H9 (cell line): ENCODE measurements at regions not wholly inside any gene's neighbourhood (a gene's known extent, or its start where the extent isn't known, plus 50 kb on each side); places are given as distances from the start of the nearest gene placed in this dataset.

Experiments
- DNase-seq: peaks from one replicate; pipeline ENCODE4 v3.0.0-alpha.2; 2017
- H2AFZ ChIP-seq: one replicate; pipeline ENCODE4 v1.6.1; 2013; ENCODE audit warnings: mild to moderate bottlenecking, low read length, control low read depth, moderate library complexity
- H2AK5ac ChIP-seq: 2 replicates; pipeline ENCODE4 v1.6.1; 2013; ENCODE audit warnings: low read length, control low read depth, mixed read lengths; ENCODE audit not compliant: insufficient read length
- H2BK120ac ChIP-seq: one replicate; pipeline ENCODE4 v1.6.1; 2013; ENCODE audit warnings: low read depth, mild to moderate bottlenecking, low read length, control low read depth, inconsistent platforms; ENCODE audit not compliant: poor library complexity, severe bottlenecking
- H2BK12ac ChIP-seq: 2 replicates; pipeline ENCODE4 v1.6.1; 2013; ENCODE audit warnings: low read length, control low read depth, mixed read lengths, low read depth; ENCODE audit not compliant: insufficient read length
- H2BK15ac ChIP-seq: 2 replicates; pipeline ENCODE4 v1.6.1; 2013; ENCODE audit warnings: low read depth, low read length, control low read depth
- H2BK20ac ChIP-seq: one replicate; pipeline ENCODE4 v1.6.1; 2013; ENCODE audit warnings: low read depth, mild to moderate bottlenecking, low read length, control low read depth, inconsistent platforms; ENCODE audit not compliant: poor library complexity, severe bottlenecking
- H2BK5ac ChIP-seq: 2 replicates; pipeline ENCODE4 v1.6.1; 2013; ENCODE audit warnings: low read length, control low read depth, mixed read lengths; ENCODE audit not compliant: insufficient read length
- H3K14ac ChIP-seq: 2 replicates; pipeline ENCODE4 v1.6.1; 2013; ENCODE audit warnings: low read length, control low read depth; ENCODE audit not compliant: insufficient read depth
- H3K18ac ChIP-seq: 2 replicates; pipeline ENCODE4 v1.6.1; 2013; ENCODE audit warnings: low read depth, mild to moderate bottlenecking, mixed read lengths, low read length, control low read depth; ENCODE audit not compliant: insufficient read length
- H3K23ac ChIP-seq: 2 replicates; pipeline ENCODE4 v1.6.1; 2013; ENCODE audit warnings: low read length, control low read depth, mixed read lengths, low read depth; ENCODE audit not compliant: insufficient read length
- H3K23me2 ChIP-seq: 2 replicates; pipeline ENCODE4 v1.6.1; 2013; ENCODE audit warnings: low read depth, mild to moderate bottlenecking, mixed read lengths, low read length, control low read depth; ENCODE audit not compliant: insufficient read length, poor library complexity, severe bottlenecking
- H3K27ac ChIP-seq: 2 replicates; pipeline ENCODE4 v1.5.1; 2013; ENCODE audit warnings: low read length, control low read depth, mixed read lengths, low read depth; ENCODE audit not compliant: insufficient read length
- H3K27me3 ChIP-seq: 2 replicates; pipeline ENCODE4 v1.6.1; 2013; ENCODE audit warnings: low read length, control low read depth, inconsistent platforms; ENCODE audit not compliant: insufficient read depth
- H3K4ac ChIP-seq: 2 replicates; pipeline ENCODE4 v1.6.1; 2013; ENCODE audit warnings: low read depth, mild to moderate bottlenecking, control low read depth, inconsistent platforms, low read length, moderate library complexity
- H3K4me1 ChIP-seq: 2 replicates; pipeline ENCODE4 v1.6.1; 2013; ENCODE audit warnings: low read length, control low read depth, inconsistent platforms; ENCODE audit not compliant: insufficient read depth
- H3K4me2 ChIP-seq: 2 replicates; pipeline ENCODE4 v1.6.1; 2013; ENCODE audit warnings: low read length, control low read depth, mixed read lengths; ENCODE audit not compliant: insufficient read length, insufficient read depth
- H3K56ac ChIP-seq: 2 replicates; pipeline ENCODE4 v1.6.1; 2013; ENCODE audit warnings: low read depth, mild to moderate bottlenecking, mixed read lengths, low read length, control low read depth; ENCODE audit not compliant: insufficient read length
- H3K79me1 ChIP-seq: 2 replicates; pipeline ENCODE4 v1.6.1; 2013; ENCODE audit warnings: low read depth, mild to moderate bottlenecking, moderate library complexity, low read length, control low read depth, inconsistent platforms; ENCODE audit not compliant: insufficient read depth, poor library complexity, severe bottlenecking
- H3K79me2 ChIP-seq: 2 replicates; pipeline ENCODE4 v1.6.1; 2013; ENCODE audit warnings: low read length, control low read depth, inconsistent platforms; ENCODE audit not compliant: insufficient read depth
- H3K9ac ChIP-seq: 2 replicates; pipeline ENCODE4 v1.6.1; 2013; ENCODE audit warnings: low read length, control low read depth, mixed read lengths; ENCODE audit not compliant: insufficient read length; ENCODE audit errors: extremely low read depth
- H3K9me3 ChIP-seq: one replicate; pipeline ENCODE4 v1.6.1; 2013; ENCODE audit warnings: low read depth, low read length, inconsistent platforms; ENCODE audit not compliant: control insufficient read depth
- H3T11ph ChIP-seq: one replicate; pipeline ENCODE4 v1.6.1; 2013; ENCODE audit warnings: mild to moderate bottlenecking, low read length, control low read depth, inconsistent platforms
- H4K20me1 ChIP-seq: one replicate; pipeline ENCODE4 v1.6.1; 2013; ENCODE audit not compliant: control insufficient read depth, insufficient read length, insufficient read depth
- H4K5ac ChIP-seq: 2 replicates; pipeline ENCODE4 v1.6.1; 2013; ENCODE audit warnings: low read depth, mild to moderate bottlenecking, mixed read lengths, low read length, control low read depth; ENCODE audit not compliant: insufficient read length
- H4K8ac ChIP-seq: replicated peaks from 2 replicates; pipeline ENCODE4 v1.6.1; 2013; ENCODE audit warnings: low read length, control low read depth, mixed read lengths, low read depth; ENCODE audit not compliant: insufficient read length
- H4K91ac ChIP-seq: 2 replicates; pipeline ENCODE4 v1.6.1; 2013; ENCODE audit warnings: low read depth, mild to moderate bottlenecking, moderate library complexity, mixed read lengths, low read length, control low read depth; ENCODE audit not compliant: insufficient read length
- H3K27ac Mint-ChIP-seq, 3 experiments: 2 replicates in 2 of 3; 3 replicates in 1 of 3; pipeline ENCODE4 v1.8.0; 2020 to 2021; ENCODE audit warnings: mixed read lengths in 3 of 3, mild to moderate bottlenecking in 1 of 3, moderate library complexity in 1 of 3
- H3K27me3 Mint-ChIP-seq: 2 replicates; pipeline ENCODE4 v1.8.0; 2021; ENCODE audit warnings: low read depth, mild to moderate bottlenecking, moderate library complexity, mixed read lengths
- H3K36me3 Mint-ChIP-seq, 3 experiments: 2 replicates in 2 of 3; 3 replicates in 1 of 3; pipeline ENCODE4 v1.8.0; 2020 to 2021; ENCODE audit warnings: low read depth in 3 of 3, mixed read lengths in 3 of 3; ENCODE audit not compliant: insufficient read depth in 1 of 3
- H3K4me1 Mint-ChIP-seq, 2 experiments: 2 replicates each; pipeline ENCODE4 v1.8.0; 2020; ENCODE audit warnings: mixed read lengths in 2 of 2
- H3K4me3 Mint-ChIP-seq, 2 experiments: 2 replicates in 1 of 2; 3 replicates in 1 of 2; pipeline ENCODE4 v1.8.0; 2020 to 2021; ENCODE audit warnings: mild to moderate bottlenecking in 2 of 2, mixed read lengths in 2 of 2, moderate library complexity in 1 of 2
- H3K9me3 Mint-ChIP-seq, 2 experiments: 2 replicates in 1 of 2; 3 replicates in 1 of 2; pipeline ENCODE4 v1.8.0; 2020; ENCODE audit warnings: mild to moderate bottlenecking in 2 of 2, mixed read lengths in 2 of 2, moderate library complexity in 1 of 2
- WGBS: extraction: QIAGEN DNeasy Blood & Tissue Kit; methylation state at CpG from one replicate; pipeline ENCODE4 v1.1.7; 2013; ENCODE audit warnings: missing lambda C conversion rate, low lambda C conversion rate, mixed read lengths; ENCODE audit not compliant: insufficient read length; ENCODE audit errors: extremely low coverage; 5-methylcytosine and 5-hydroxymethylcytosine counted together
- TF ChIP-seq, protein P1 (sequence below): fragments of 200-600 bp; sonication (generic); conservative IDR thresholded peaks from 3 replicates; pipeline ENCODE4 v1.8.0; 2021; ENCODE audit warnings: antibody characterized with exemption, mild to moderate bottlenecking

DNA sequence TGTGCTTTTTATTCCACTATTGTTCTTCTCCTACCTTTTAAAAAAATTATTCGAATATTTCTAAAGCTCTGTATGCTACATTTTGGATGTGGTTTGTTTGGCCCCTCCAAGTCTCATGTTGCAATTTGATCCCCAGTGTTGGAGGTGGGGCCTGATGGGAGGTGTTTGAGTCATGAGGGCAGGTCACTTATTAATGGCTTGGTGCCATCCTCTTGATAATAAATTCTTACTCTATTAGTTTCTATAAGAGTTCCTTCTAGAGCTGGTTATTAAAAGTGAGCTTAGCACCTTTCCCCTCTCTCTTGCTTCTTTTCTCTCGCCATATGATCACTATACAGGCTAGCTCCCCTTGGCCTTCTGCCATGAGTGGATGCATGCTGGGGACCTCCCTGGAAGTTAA lies 445.6 kb upstream of the PDE3A start:
- no peak overlapping the region for H2BK5ac ChIP-seq
- Mint-ChIP-seq H3K36me3 (peaks cover 0 to 2% (median 0%) of the 10 kb centered on the region in 3 experiments; a peak in 1 of 7 replicates), H3K27me3 (no peaks in the 10 kb centered on the region), H3K4me1 (peaks cover 6 to 7% of the 10 kb centered on the region in 2 experiments), H3K4me3 (no peak overlapping the region), H3K9me3 (peaks cover 0 to 2% of the 10 kb centered on the region in 2 experiments; a peak in 1 of 5 replicates), H3K27ac (peak overlapping the region in 1 of 3 experiments; percentile 43; a peak in 1 of 7 replicates)
- no peak overlapping the region for H2BK12ac ChIP-seq
- no peaks in the 10 kb centered on the region for H3K79me2 ChIP-seq
- H3K79me1 ChIP-seq: no peaks in the 10 kb centered on the region
- H3K23me2 ChIP-seq: no peaks in the 10 kb centered on the region
- TF ChIP-seq, protein P1, sequence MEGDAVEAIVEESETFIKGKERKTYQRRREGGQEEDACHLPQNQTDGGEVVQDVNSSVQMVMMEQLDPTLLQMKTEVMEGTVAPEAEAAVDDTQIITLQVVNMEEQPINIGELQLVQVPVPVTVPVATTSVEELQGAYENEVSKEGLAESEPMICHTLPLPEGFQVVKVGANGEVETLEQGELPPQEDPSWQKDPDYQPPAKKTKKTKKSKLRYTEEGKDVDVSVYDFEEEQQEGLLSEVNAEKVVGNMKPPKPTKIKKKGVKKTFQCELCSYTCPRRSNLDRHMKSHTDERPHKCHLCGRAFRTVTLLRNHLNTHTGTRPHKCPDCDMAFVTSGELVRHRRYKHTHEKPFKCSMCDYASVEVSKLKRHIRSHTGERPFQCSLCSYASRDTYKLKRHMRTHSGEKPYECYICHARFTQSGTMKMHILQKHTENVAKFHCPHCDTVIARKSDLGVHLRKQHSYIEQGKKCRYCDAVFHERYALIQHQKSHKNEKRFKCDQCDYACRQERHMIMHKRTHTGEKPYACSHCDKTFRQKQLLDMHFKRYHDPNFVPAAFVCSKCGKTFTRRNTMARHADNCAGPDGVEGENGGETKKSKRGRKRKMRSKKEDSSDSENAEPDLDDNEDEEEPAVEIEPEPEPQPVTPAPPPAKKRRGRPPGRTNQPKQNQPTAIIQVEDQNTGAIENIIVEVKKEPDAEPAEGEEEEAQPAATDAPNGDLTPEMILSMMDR: no peak
- no peaks in the 10 kb centered on the region for H3K27me3 ChIP-seq
- no peak overlapping the region for H2BK15ac ChIP-seq
- H3K9ac ChIP-seq: no peak overlapping the region
- no peak overlapping the region for H4K91ac ChIP-seq
- no peak overlapping the region for H3K56ac ChIP-seq
- H4K20me1 ChIP-seq: no peaks in the 10 kb centered on the region
- no peak overlapping the region for H3K4me2 ChIP-seq
- WGBS: no CpG with 5 or more reads among the region's 2 CpGs
- H3K4ac ChIP-seq: no peak overlapping the region
- no peak for DNase-seq
- no peaks in the 10 kb centered on the region for H3K9me3 ChIP-seq
- no peak overlapping the region for H3T11ph ChIP-seq
- no peak overlapping the region for H3K14ac ChIP-seq
- no peak overlapping the region for H4K8ac ChIP-seq
- H2AK5ac ChIP-seq: no peak overlapping the region
- no peak overlapping the region for H3K27ac ChIP-seq
- no peak overlapping the region for H3K18ac ChIP-seq
- no peak overlapping the region for H2AFZ ChIP-seq
- no peak overlapping the region for H3K23ac ChIP-seq
- no peaks in the 10 kb centered on the region for H3K4me1 ChIP-seq
- H4K5ac ChIP-seq: no peak overlapping the region
- no peak overlapping the region for H2BK120ac ChIP-seq
- no peak overlapping the region for H2BK20ac ChIP-seq
